H9 (cell line): ENCODE measurements at regions not wholly inside any gene's neighbourhood (a gene's known extent, or its start where the extent isn't known, plus 50 kb on each side); places are given as distances from the start of the nearest gene placed in this dataset.

ENCODE experiments used
- DNase-seq: peaks from one replicate; pipeline ENCODE4 v3.0.0-alpha.2; 2017
- H2AFZ ChIP-seq: one replicate; pipeline ENCODE4 v1.6.1; 2013; ENCODE audit warnings: mild to moderate bottlenecking, low read length, control low read depth, moderate library complexity
- H2AK5ac ChIP-seq: 2 replicates; pipeline ENCODE4 v1.6.1; 2013; ENCODE audit warnings: low read length, control low read depth, mixed read lengths; ENCODE audit not compliant: insufficient read length
- H2BK120ac ChIP-seq: one replicate; pipeline ENCODE4 v1.6.1; 2013; ENCODE audit warnings: low read depth, mild to moderate bottlenecking, low read length, control low read depth, inconsistent platforms; ENCODE audit not compliant: poor library complexity, severe bottlenecking
- H2BK12ac ChIP-seq: 2 replicates; pipeline ENCODE4 v1.6.1; 2013; ENCODE audit warnings: low read length, control low read depth, mixed read lengths, low read depth; ENCODE audit not compliant: insufficient read length
- H2BK15ac ChIP-seq: 2 replicates; pipeline ENCODE4 v1.6.1; 2013; ENCODE audit warnings: low read depth, low read length, control low read depth
- H2BK20ac ChIP-seq: one replicate; pipeline ENCODE4 v1.6.1; 2013; ENCODE audit warnings: low read depth, mild to moderate bottlenecking, low read length, control low read depth, inconsistent platforms; ENCODE audit not compliant: poor library complexity, severe bottlenecking
- H2BK5ac ChIP-seq: 2 replicates; pipeline ENCODE4 v1.6.1; 2013; ENCODE audit warnings: low read length, control low read depth, mixed read lengths; ENCODE audit not compliant: insufficient read length
- H3K14ac ChIP-seq: 2 replicates; pipeline ENCODE4 v1.6.1; 2013; ENCODE audit warnings: low read length, control low read depth; ENCODE audit not compliant: insufficient read depth
- H3K18ac ChIP-seq: 2 replicates; pipeline ENCODE4 v1.6.1; 2013; ENCODE audit warnings: low read depth, mild to moderate bottlenecking, mixed read lengths, low read length, control low read depth; ENCODE audit not compliant: insufficient read length
- H3K23ac ChIP-seq: 2 replicates; pipeline ENCODE4 v1.6.1; 2013; ENCODE audit warnings: low read length, control low read depth, mixed read lengths, low read depth; ENCODE audit not compliant: insufficient read length
- H3K23me2 ChIP-seq: 2 replicates; pipeline ENCODE4 v1.6.1; 2013; ENCODE audit warnings: low read depth, mild to moderate bottlenecking, mixed read lengths, low read length, control low read depth; ENCODE audit not compliant: insufficient read length, poor library complexity, severe bottlenecking
- H3K27ac ChIP-seq: 2 replicates; pipeline ENCODE4 v1.5.1; 2013; ENCODE audit warnings: low read length, control low read depth, mixed read lengths, low read depth; ENCODE audit not compliant: insufficient read length
- H3K27me3 ChIP-seq: 2 replicates; pipeline ENCODE4 v1.6.1; 2013; ENCODE audit warnings: low read length, control low read depth, inconsistent platforms; ENCODE audit not compliant: insufficient read depth
- H3K4ac ChIP-seq: 2 replicates; pipeline ENCODE4 v1.6.1; 2013; ENCODE audit warnings: low read depth, mild to moderate bottlenecking, control low read depth, inconsistent platforms, low read length, moderate library complexity
- H3K4me1 ChIP-seq: 2 replicates; pipeline ENCODE4 v1.6.1; 2013; ENCODE audit warnings: low read length, control low read depth, inconsistent platforms; ENCODE audit not compliant: insufficient read depth
- H3K4me2 ChIP-seq: 2 replicates; pipeline ENCODE4 v1.6.1; 2013; ENCODE audit warnings: low read length, control low read depth, mixed read lengths; ENCODE audit not compliant: insufficient read length, insufficient read depth
- H3K56ac ChIP-seq: 2 replicates; pipeline ENCODE4 v1.6.1; 2013; ENCODE audit warnings: low read depth, mild to moderate bottlenecking, mixed read lengths, low read length, control low read depth; ENCODE audit not compliant: insufficient read length
- H3K79me1 ChIP-seq: 2 replicates; pipeline ENCODE4 v1.6.1; 2013; ENCODE audit warnings: low read depth, mild to moderate bottlenecking, moderate library complexity, low read length, control low read depth, inconsistent platforms; ENCODE audit not compliant: insufficient read depth, poor library complexity, severe bottlenecking
- H3K79me2 ChIP-seq: 2 replicates; pipeline ENCODE4 v1.6.1; 2013; ENCODE audit warnings: low read length, control low read depth, inconsistent platforms; ENCODE audit not compliant: insufficient read depth
- H3K9ac ChIP-seq: 2 replicates; pipeline ENCODE4 v1.6.1; 2013; ENCODE audit warnings: low read length, control low read depth, mixed read lengths; ENCODE audit not compliant: insufficient read length; ENCODE audit errors: extremely low read depth
- H3K9me3 ChIP-seq: one replicate; pipeline ENCODE4 v1.6.1; 2013; ENCODE audit warnings: low read depth, low read length, inconsistent platforms; ENCODE audit not compliant: control insufficient read depth
- H3T11ph ChIP-seq: one replicate; pipeline ENCODE4 v1.6.1; 2013; ENCODE audit warnings: mild to moderate bottlenecking, low read length, control low read depth, inconsistent platforms
- H4K20me1 ChIP-seq: one replicate; pipeline ENCODE4 v1.6.1; 2013; ENCODE audit not compliant: control insufficient read depth, insufficient read length, insufficient read depth
- H4K5ac ChIP-seq: 2 replicates; pipeline ENCODE4 v1.6.1; 2013; ENCODE audit warnings: low read depth, mild to moderate bottlenecking, mixed read lengths, low read length, control low read depth; ENCODE audit not compliant: insufficient read length
- H4K8ac ChIP-seq: replicated peaks from 2 replicates; pipeline ENCODE4 v1.6.1; 2013; ENCODE audit warnings: low read length, control low read depth, mixed read lengths, low read depth; ENCODE audit not compliant: insufficient read length
- H4K91ac ChIP-seq: 2 replicates; pipeline ENCODE4 v1.6.1; 2013; ENCODE audit warnings: low read depth, mild to moderate bottlenecking, moderate library complexity, mixed read lengths, low read length, control low read depth; ENCODE audit not compliant: insufficient read length
- H3K27ac Mint-ChIP-seq, 3 experiments: 2 replicates in 2 of 3; 3 replicates in 1 of 3; pipeline ENCODE4 v1.8.0; 2020 to 2021; ENCODE audit warnings: mixed read lengths in 3 of 3, mild to moderate bottlenecking in 1 of 3, moderate library complexity in 1 of 3
- H3K27me3 Mint-ChIP-seq: 2 replicates; pipeline ENCODE4 v1.8.0; 2021; ENCODE audit warnings: low read depth, mild to moderate bottlenecking, moderate library complexity, mixed read lengths
- H3K36me3 Mint-ChIP-seq, 3 experiments: 2 replicates in 2 of 3; 3 replicates in 1 of 3; pipeline ENCODE4 v1.8.0; 2020 to 2021; ENCODE audit warnings: low read depth in 3 of 3, mixed read lengths in 3 of 3; ENCODE audit not compliant: insufficient read depth in 1 of 3
- H3K4me1 Mint-ChIP-seq, 2 experiments: 2 replicates each; pipeline ENCODE4 v1.8.0; 2020; ENCODE audit warnings: mixed read lengths in 2 of 2
- H3K4me3 Mint-ChIP-seq, 2 experiments: 2 replicates in 1 of 2; 3 replicates in 1 of 2; pipeline ENCODE4 v1.8.0; 2020 to 2021; ENCODE audit warnings: mild to moderate bottlenecking in 2 of 2, mixed read lengths in 2 of 2, moderate library complexity in 1 of 2
- H3K9me3 Mint-ChIP-seq, 2 experiments: 2 replicates in 1 of 2; 3 replicates in 1 of 2; pipeline ENCODE4 v1.8.0; 2020; ENCODE audit warnings: mild to moderate bottlenecking in 2 of 2, mixed read lengths in 2 of 2, moderate library complexity in 1 of 2
- WGBS: extraction: QIAGEN DNeasy Blood & Tissue Kit; methylation state at CpG from one replicate; pipeline ENCODE4 v1.1.7; 2013; ENCODE audit warnings: missing lambda C conversion rate, low lambda C conversion rate, mixed read lengths; ENCODE audit not compliant: insufficient read length; ENCODE audit errors: extremely low coverage; 5-methylcytosine and 5-hydroxymethylcytosine counted together
- TF ChIP-seq, protein P1 (sequence below): fragments of 200-600 bp; sonication (generic); conservative IDR thresholded peaks from 3 replicates; pipeline ENCODE4 v1.8.0; 2021; ENCODE audit warnings: antibody characterized with exemption, mild to moderate bottlenecking

- H3K4me1 Mint-ChIP-seq: peaks cover 41 to 55% of the 10 kb centered on the region in 2 experiments
- no peaks in the 10 kb centered on the region for H4K20me1 ChIP-seq
- H2BK20ac ChIP-seq: no peak overlapping the region
- no peak overlapping the region for H2BK12ac ChIP-seq
- H3K18ac ChIP-seq: no peak overlapping the region
- H4K91ac ChIP-seq: no peak overlapping the region
- H3K36me3 Mint-ChIP-seq: no peaks in the 10 kb centered on the region
- no peaks in the 10 kb centered on the region for H3K27me3 ChIP-seq
- H2AK5ac ChIP-seq: no peak overlapping the region
- no peak overlapping the region for H3T11ph ChIP-seq
- no peak overlapping the region for H3K14ac ChIP-seq
- H3K4me3 Mint-ChIP-seq: no peak overlapping the region
- WGBS: no CpG with 5 or more reads among the region's 1 CpG
- no peak overlapping the region for H3K56ac ChIP-seq
- no peaks in the 10 kb centered on the region for H3K27me3 Mint-ChIP-seq
- DNase-seq: no peak
- no peaks in the 10 kb centered on the region for H3K9me3 ChIP-seq
- H3K27ac ChIP-seq: no peak overlapping the region
- H3K27ac Mint-ChIP-seq: peak overlapping the region; percentile 90 to 95 (median 93); a peak in 6 of 7 replicates
- peaks cover 5% of the 10 kb centered on the region; the same call in 1 of the 2 replicates for H3K4me1 ChIP-seq
- H2BK120ac ChIP-seq: no peak overlapping the region
- H3K4ac ChIP-seq: no peak overlapping the region
- H3K79me1 ChIP-seq: no peaks in the 10 kb centered on the region
- no peak overlapping the region for H4K5ac ChIP-seq
- H3K79me2 ChIP-seq: no peaks in the 10 kb centered on the region
- no peaks in the 10 kb centered on the region for H3K23me2 ChIP-seq
- no peak overlapping the region for H2AFZ ChIP-seq
- H4K8ac ChIP-seq: no peak overlapping the region
- TF ChIP-seq, protein P1, sequence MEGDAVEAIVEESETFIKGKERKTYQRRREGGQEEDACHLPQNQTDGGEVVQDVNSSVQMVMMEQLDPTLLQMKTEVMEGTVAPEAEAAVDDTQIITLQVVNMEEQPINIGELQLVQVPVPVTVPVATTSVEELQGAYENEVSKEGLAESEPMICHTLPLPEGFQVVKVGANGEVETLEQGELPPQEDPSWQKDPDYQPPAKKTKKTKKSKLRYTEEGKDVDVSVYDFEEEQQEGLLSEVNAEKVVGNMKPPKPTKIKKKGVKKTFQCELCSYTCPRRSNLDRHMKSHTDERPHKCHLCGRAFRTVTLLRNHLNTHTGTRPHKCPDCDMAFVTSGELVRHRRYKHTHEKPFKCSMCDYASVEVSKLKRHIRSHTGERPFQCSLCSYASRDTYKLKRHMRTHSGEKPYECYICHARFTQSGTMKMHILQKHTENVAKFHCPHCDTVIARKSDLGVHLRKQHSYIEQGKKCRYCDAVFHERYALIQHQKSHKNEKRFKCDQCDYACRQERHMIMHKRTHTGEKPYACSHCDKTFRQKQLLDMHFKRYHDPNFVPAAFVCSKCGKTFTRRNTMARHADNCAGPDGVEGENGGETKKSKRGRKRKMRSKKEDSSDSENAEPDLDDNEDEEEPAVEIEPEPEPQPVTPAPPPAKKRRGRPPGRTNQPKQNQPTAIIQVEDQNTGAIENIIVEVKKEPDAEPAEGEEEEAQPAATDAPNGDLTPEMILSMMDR: no peak
- no peak overlapping the region for H2BK5ac ChIP-seq
- H3K23ac ChIP-seq: no peak overlapping the region
- H3K9ac ChIP-seq: no peak overlapping the region
- no peaks in the 10 kb centered on the region for H3K9me3 Mint-ChIP-seq
- H2BK15ac ChIP-seq: no peak overlapping the region
- no peak overlapping the region for H3K4me2 ChIP-seq
Observed at GRCh38 chr3:168512802-168513201, 417.1 kb upstream of the GOLIM4 start.
